ENCODE measurements at regions not wholly inside any gene's neighbourhood (a gene's known extent, or its start where the extent isn't known, plus 50 kb on each side); places are given as distances from the start of the nearest gene placed in this dataset.
A peak's percentile ranks its signal among the peaks of the same experiment; 100 is the strongest.

- DNase-seq (ENCODE audit: low read depth, low spot score), result no peak
Observed at GRCh38 chr7:106482091-106482490, 178.9 kb downstream of the CCDC71L start.

DNA sequence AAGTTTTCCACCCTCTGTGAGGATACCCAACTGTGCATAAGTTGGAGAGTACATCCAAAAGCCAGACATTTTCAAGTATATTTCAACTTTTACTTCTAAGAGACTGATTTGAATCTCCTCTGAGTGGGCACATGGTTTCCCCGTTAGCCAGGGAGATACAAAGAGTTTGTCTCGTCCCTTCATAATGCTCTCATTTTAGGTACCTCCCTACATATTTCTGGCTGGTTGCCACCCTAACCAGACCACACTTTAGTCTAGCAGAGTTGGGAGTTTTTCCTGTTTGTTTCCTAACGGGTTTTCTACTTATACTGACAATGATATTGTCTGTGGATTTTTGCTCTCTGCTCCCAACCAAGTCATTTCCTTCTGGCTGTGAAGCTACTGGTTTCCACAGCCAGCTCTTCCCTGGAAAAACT, 180.3 kb downstream of the CCDC71L start:
- no peak for DNase-seq (ENCODE audit: low read depth, low spot score)

GRCh38 chr7:106480161-106480579, 180.8 kb downstream of the CCDC71L start:
- no peak for DNase-seq (ENCODE audit: low read depth, low spot score)

GRCh38 chr7:106476751-106477150, 184.2 kb downstream of the CCDC71L start:
- DNase-seq (ENCODE audit: low read depth, low spot score), result no peak

GRCh38 chr7:106472741-106473140, 188.0 kb upstream of the NAMPT start:
- DNase-seq (ENCODE audit: low read depth, low spot score), result no peak

- no peak for DNase-seq (ENCODE audit: low read depth, low spot score)
Observed at GRCh38 chr7:106471686-106472440, 187.1 kb upstream of the NAMPT start.

DNA sequence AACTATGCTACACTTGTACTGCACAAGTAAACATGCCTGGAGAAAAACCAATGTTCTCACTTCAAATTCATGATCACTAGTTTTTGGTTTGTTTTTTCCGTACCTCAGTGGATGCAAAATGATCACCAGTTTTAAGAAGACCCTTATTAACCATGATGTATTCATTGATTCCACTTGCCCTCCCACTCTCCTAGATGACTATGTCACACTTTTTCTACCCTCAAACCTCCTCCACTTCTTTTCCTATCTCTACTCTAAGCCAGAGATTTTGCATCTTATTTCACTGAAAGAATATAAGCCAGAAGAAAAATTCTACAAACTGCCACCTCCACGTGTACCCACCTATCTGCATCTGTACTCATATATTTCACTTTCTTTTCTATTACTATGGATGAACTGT, 186.2 kb upstream of the NAMPT start:
- no peak for DNase-seq (ENCODE audit: low read depth, low spot score)

- DNase-seq (ENCODE audit: low read depth, low spot score), result no peak
Observed at GRCh38 chr7:106466867-106467266, 182.1 kb upstream of the NAMPT start.

- DNase-seq (ENCODE audit: low read depth, low spot score), result no peak
Observed at GRCh38 chr7:106465704-106466468, 181.1 kb upstream of the NAMPT start.

DNA sequence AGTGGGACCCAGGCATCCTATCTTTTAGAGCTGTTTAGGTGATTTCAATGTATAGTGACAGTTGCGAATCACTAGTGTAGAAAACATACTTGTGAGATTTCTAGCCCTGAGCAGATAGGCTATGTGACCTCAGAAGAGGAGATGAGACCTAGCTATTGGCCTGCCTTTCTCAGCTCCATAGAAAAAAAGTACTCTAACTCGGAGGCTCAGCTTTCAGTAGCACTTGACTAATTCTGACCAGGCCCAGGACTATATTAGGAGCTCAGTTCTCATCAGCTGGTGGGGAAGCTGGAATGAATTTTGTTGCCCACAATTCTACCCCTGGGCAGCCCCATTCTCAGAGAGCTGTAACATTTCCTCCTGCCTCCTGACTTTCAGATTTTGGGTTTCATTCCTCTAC, 179.9 kb upstream of the NAMPT start:
- DNase-seq (ENCODE audit: low read depth, low spot score), result no peak

DNA sequence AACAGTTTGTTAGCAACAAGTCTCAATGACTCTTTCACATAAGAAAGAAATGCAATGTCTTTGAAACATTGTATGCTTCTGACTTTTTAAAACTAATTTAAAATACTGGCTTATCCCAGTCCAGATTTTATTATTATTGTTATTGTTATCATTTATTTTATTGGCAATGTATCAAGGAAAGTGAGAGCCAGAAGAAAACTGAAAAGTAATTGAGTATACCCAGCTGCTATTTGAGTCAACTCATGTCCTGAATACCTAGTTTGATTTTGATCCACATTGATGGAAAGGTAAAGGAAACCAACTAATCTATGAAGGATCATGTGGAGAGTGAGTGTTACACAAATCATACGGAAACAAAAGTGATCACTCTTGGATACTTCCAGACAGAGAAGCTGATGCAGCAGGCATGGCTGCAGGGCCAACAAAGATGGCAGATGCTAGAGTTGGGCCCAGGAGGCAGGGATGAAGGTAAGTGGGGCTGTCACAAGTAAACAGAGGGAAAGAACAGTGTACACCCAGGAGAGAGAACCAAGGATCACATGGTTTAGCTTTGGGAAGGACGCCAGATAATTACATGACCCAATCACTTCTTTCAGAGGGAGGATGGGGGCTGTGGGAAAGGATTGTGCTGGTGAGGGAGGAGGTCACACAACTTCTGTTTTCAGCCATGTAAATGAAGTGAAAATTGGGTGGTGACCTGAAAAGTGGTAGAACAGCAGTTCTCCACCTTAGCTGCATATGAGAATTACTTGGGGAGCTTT, 179.2 kb upstream of the NAMPT start:
- no peak for DNase-seq (ENCODE audit: low read depth, low spot score)

GRCh38 chr7:106462914-106463482, 178.2 kb upstream of the NAMPT start:
- peak; percentile 37 for DNase-seq (ENCODE audit: low read depth, low spot score)

DNA sequence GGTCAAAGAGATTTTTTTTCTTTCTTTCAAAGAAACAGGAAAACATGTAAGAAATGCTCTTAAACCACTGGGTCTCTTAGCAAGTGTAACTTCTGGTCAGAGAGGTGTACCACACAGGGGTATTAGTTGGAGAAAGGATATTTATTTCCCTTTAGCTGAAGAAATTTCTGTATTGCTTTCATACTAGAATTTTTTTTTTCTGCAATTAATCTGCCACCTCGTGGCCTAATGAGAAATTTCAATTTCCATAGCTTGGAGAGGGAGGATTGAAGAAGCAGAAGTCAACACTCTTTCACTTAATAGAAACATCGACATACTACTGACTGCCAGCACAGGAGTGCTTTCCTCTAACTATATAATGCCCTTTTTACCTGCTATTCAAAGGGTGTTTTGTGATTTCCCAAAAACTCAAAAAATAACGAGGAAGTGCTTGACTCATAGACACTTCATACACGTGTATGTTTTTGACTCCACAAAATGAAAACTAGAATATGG, 177.6 kb upstream of the NAMPT start:
- no peak for DNase-seq (ENCODE audit: low read depth, low spot score)

DNA sequence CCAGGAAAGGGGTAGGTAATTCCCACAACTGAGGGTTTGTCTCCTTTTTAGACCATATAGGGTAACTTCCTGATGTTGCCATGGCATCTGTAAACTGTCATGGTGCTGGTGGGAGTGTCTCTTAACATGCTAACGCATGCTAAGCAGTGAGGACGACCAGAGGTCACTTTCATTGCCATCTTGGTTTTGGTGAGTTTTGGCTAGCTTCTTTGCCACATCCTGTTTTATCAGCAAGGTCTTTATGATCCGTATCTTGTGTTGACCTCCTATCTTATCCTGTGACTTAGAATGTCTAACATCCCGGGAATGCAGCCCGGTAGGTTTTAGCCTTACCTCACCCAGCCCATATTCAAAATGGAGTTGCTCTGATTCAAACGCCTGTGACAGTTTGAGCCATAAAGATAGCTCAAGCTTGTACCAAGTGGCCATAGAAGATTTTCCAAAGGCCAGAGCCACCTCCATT, 176.0 kb upstream of the NAMPT start:
- peak; percentile 57 for DNase-seq (ENCODE audit: low read depth, low spot score)

DNA sequence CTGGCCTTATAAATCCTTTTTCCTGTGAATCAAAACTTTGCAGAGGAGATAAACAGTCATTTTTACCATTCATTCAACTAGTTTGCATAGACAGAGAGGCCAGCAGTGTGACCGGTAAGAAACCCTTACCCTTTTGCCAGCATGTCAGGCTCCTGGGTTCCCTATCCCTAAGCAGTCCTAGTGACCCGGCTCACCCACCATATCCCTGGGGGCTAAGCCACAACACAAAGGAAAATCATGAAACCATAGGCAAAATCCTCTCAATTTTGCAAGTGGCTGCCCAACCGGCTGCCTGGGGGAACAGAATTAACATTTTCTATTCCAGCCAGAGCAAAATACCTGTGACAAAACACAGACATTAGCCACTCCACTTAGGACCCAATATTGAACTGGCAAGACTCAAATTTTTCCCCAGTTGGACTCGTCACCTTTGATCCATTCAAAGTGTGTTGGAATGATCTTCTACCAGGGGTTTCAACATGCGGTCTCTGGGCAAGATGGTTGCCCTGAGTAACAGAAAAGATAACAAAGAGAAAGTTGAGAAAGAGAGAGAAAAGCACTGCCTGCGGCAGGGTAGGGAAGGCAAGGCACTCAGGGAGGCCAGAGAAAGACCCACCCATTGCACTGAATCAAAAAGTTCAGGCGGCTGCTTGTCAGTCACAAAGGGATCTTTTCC, 174.8 kb upstream of the NAMPT start:
- DNase-seq (ENCODE audit: low read depth, low spot score), result no peak

GRCh38 chr7:106457678-106458077, 172.9 kb upstream of the NAMPT start:
- DNase-seq (ENCODE audit: low read depth, low spot score), result no peak

- no peak for DNase-seq (ENCODE audit: low read depth, low spot score)
Observed at GRCh38 chr7:106456329-106456728, 171.5 kb upstream of the NAMPT start.

DNA sequence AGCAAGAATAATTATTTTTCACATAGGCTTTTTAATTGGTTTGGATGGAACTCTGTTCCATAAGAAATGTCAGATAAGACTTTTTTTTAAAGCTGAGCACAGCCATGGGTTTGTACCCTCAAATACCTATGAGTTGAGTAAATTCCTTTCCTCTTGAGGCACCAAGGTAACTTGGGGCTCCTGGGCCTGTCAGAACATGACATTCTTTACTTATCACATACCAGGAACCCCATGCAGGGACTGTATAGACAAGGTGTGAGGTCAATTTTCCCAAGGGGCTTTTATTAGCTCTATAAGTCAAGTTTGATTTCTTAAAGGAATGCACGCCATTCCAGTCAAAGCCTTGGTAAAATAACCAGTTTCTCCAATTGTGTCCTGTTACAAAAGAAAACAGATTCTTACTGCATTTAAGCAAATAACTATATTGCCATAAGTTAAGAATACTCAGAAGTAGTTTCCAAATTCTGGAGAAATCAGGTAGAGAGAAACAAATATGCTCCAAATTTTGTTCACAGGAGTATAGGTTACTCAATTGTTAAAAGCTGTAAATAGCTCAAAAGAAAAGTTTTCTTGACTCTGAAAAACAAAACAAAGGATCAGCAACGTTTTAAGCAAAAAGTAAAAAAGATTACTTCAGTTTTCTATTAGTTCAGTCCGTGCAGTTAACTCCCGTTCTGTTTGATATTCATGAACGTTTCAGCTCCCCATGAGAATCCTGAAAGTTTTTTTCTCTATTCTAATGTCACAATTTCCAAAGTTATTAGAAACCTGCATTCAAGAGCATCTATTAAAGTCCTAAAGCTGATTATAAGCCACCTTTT, 167.5 kb upstream of the NAMPT start:
- DNase-seq (ENCODE audit: low read depth, low spot score), result no peak

DNA sequence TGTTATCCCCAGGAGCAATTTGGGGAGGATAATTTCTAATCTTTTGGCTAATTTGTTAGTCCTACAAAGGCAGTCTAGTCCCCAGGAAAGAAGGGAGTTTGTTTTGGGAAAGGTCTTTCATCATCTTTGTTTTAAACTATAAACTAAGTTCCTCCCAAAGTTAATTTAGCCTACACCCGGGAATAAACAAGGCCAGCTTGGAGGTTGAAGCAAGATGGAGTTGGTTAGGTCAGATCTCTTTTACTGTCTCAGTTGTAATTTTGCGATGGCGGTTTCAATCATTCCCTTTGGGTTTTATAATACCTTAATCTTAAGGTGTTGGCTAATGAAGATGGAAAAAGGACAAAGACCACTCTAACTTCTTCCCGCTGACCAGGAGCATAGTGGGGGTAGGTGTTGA, 166.4 kb upstream of the NAMPT start:
- DNase-seq (ENCODE audit: low read depth, low spot score), result no peak

DNA sequence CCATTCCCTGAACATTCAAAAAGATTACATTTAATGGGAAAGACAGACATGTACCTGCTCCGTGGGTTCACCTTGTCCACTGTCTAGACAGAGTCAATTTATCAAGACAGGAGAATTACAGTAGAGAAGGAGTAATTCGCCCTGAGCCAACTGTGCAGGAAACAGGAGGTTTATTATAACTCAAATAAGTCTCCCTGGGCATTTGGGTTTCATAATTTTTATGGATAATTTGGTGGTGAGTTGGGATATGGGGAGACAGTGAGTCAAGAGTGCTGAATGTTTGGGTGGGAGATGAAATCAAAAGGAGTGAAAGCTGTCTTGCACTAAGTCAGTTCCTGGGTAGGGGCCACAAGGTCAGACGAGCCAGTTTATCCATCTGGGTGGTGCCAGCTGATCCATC, 165.9 kb upstream of the NAMPT start:
- no peak for DNase-seq (ENCODE audit: low read depth, low spot score)
